ENCODE measurements at regions not wholly inside any gene's neighbourhood (a gene's known extent, or its start where the extent isn't known, plus 50 kb on each side); places are given as distances from the start of the nearest gene placed in this dataset.

DNA sequence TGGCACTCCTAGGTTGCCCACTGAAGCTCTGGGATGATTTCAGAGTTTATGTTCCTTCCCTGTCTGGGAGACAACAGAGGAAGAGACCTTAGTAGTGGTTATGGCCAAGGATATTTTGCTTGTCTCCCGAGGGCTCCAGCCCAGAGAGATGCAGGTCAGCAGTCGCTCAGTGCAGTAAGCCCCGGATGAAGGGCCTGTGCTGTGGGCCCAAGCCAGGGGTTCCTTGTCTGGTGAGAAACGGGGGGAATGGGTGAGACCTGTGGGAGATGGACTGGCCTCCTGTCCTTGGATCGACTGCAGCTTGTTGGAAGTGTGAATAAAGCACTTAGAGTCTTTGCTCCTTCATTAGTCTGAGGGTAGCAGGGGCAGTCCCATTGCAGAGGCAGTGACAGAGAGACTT is 260.7 kb upstream of the RIOK2 start:
- no peak for DNase-seq (ENCODE audit: low read depth)
- no peak overlapping the region for H3K4me3 ChIP-seq (replicated peaks; ENCODE audit: low read depth, low read length)
- TF ChIP-seq, protein P1, sequence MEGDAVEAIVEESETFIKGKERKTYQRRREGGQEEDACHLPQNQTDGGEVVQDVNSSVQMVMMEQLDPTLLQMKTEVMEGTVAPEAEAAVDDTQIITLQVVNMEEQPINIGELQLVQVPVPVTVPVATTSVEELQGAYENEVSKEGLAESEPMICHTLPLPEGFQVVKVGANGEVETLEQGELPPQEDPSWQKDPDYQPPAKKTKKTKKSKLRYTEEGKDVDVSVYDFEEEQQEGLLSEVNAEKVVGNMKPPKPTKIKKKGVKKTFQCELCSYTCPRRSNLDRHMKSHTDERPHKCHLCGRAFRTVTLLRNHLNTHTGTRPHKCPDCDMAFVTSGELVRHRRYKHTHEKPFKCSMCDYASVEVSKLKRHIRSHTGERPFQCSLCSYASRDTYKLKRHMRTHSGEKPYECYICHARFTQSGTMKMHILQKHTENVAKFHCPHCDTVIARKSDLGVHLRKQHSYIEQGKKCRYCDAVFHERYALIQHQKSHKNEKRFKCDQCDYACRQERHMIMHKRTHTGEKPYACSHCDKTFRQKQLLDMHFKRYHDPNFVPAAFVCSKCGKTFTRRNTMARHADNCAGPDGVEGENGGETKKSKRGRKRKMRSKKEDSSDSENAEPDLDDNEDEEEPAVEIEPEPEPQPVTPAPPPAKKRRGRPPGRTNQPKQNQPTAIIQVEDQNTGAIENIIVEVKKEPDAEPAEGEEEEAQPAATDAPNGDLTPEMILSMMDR (IDR thresholded peaks at IDR 0.05; ENCODE audit: low read length, missing control alignments), result no peak

DNA sequence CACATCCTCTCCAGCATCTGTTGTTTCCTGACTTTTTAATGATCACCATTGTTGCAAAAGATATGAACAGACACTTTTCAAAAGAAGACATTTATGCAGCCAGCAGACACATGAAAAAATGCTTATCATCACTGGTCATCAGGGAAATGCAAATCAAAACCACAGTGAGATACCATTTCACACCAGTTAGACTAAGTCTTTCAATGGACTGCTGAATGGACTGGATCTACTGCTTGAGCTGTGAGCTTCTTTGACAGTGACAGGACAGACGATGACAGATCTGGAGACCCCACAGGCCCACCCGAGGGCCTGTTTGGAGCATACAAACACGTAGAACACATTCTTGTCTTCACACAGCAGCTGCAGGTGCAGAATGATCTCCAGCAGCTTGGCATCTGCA is 266.1 kb upstream of the RIOK2 start:
- DNase-seq (ENCODE audit: low read depth), result no peak
- TF ChIP-seq, protein P1 (IDR thresholded peaks at IDR 0.05; ENCODE audit: low read length, missing control alignments), result no peak
- H3K4me3 ChIP-seq (replicated peaks; ENCODE audit: low read depth, low read length), result no peak overlapping the region

DNA sequence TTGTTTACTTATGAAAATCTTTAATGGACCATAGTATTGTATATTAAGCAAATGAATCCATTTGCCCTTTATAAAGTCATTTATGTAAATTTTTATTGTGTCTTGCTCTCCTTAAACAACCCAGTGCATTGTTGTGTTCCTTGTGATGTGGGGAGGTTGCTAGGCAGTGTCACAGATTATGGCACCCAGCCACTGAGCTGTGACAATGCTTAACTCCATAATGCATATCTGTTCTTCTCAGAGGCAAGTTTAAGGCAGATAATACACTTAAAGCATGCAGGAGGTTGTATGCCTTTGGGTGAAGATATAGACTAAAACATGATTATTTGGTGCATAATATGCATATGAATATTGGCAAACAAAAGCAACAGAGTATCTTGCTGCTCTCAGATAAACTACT is 269.6 kb upstream of the RIOK2 start:
- DNase-seq (ENCODE audit: low read depth), result peak; percentile 4
- TF ChIP-seq, protein P1 (IDR thresholded peaks at IDR 0.05; ENCODE audit: low read length, missing control alignments), result no peak
- H3K4me3 ChIP-seq (replicated peaks; ENCODE audit: low read depth, low read length), result no peak overlapping the region

DNA sequence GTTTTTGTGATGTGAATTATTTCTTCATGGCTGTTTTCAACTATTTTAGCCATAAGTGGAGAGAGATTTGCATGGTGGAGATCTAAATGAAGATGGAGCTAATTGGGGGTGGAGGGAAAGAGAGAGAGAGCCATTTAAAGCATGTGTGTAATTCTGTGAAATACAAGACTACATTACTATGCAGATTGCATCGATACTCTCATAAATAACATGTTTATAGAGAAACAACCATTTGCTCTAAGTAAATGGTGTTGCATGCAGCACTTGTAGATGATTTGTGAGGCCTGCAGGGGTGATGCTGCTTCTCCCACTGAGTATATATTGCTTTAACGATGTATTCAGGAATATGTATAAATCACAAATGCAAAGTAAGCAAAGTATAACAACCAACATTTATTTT is 270.2 kb upstream of the RIOK2 start:
- TF ChIP-seq, protein P1 (IDR thresholded peaks at IDR 0.05; ENCODE audit: low read length, missing control alignments), result no peak
- DNase-seq (ENCODE audit: low read depth), result no peak
- no peak overlapping the region for H3K4me3 ChIP-seq (replicated peaks; ENCODE audit: low read depth, low read length)

DNA sequence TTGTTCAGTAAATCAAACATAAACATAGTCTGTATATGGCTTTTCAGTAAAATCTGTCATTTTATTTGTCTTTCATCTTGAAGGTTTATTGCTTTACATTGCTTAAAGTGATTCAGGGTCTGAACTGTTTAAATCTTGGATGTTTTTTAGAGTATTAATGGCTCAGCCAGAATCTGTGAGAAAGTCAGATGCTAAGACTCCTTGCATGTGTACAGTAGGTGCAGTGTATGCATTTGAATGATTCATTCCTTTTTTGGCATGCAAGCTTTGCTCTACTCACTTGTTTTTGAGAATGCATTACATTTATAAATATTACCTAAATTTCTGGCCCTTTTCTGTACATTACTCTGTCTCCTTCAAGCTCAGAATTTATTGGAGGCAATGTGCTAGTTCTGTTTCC is 271.0 kb upstream of the RIOK2 start:
- DNase-seq (ENCODE audit: low read depth), result no peak
- no peak overlapping the region for H3K4me3 ChIP-seq (replicated peaks; ENCODE audit: low read depth, low read length)
- TF ChIP-seq, protein P1 (IDR thresholded peaks at IDR 0.05; ENCODE audit: low read length, missing control alignments), result no peak

DNA sequence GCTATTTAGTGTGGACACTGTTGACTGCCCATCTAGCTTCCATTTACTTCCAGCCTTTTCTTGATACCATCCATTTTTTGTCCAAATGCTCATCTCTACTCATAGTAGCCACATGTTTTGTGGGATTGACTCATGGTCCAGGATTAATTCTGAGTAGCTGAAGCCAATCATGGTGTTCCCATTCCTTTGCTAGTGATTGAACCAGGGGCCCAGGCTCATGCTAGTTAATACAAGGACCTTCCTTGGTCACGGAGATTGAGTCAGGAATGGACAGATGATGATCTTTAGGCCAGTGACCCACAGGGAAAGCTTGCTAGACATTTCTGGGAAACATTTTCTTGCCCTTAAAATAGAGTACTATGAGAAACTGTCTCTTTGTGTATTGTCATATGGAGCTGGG is 272.9 kb upstream of the RIOK2 start:
- TF ChIP-seq, protein P1 (IDR thresholded peaks at IDR 0.05; ENCODE audit: low read length, missing control alignments), result no peak
- DNase-seq (ENCODE audit: low read depth), result no peak

DNA sequence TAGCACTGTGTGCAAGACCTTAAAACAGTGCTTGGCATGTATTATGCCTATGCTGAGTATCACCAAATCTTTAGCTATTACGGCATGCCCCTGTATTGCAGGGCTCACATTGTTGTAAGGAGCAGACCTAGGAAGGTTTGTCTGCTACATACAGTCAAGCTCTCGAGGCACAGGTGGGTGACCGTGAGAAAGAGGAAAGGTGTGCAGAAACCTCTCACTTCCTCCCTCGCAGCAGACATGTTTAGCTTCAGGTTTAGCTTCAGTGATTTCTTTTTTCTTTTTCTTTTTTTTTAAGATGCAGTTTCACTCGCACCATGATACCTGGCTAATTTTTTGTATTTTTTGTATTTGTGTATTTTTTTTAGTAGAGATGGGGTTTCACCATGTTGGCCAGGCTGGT is 275.8 kb upstream of the RIOK2 start:
- no peak for DNase-seq (ENCODE audit: low read depth)
- TF ChIP-seq, protein P1 (IDR thresholded peaks at IDR 0.05; ENCODE audit: low read length, missing control alignments), result no peak
- no peak overlapping the region for H3K4me3 ChIP-seq (replicated peaks; ENCODE audit: low read depth, low read length)

More for the DNA sequence above, 272.9 kb upstream of the RIOK2 start:
- H3K4me3 ChIP-seq (replicated peaks; ENCODE audit: low read depth, low read length), result no peak overlapping the region

Measured in fibroblast of pulmonary artery (primary cell).